NCI-H2227 (cell line): ENCODE measurements at regions not wholly inside any gene's neighbourhood (a gene's known extent, or its start where the extent isn't known, plus 50 kb on each side); places are given as distances from the start of the nearest gene placed in this dataset.

ENCODE experiments used
- DNase-seq: peaks from one replicate; lab custom pipeline; 2025; ENCODE audit not compliant: unreplicated experiment; lab: John Stamatoyannopoulos, UW

- no peak for DNase-seq
Measured at GRCh38 chr5:73231246-73231778, 58.3 kb downstream of the TMEM174 start.

- no peak for DNase-seq
Measured at GRCh38 chr5:73230264-73231245, 57.6 kb downstream of the TMEM174 start.

GRCh38 chr5:73229271-73229670 is 56.3 kb downstream of the TMEM174 start:
- no peak for DNase-seq

GRCh38 chr5:73228052-73228451 is 55.1 kb downstream of the TMEM174 start:
- no peak for DNase-seq
